ENCODE measurements at regions not wholly inside any gene's neighbourhood (a gene's known extent, or its start where the extent isn't known, plus 50 kb on each side); places are given as distances from the start of the nearest gene placed in this dataset.

DNA sequence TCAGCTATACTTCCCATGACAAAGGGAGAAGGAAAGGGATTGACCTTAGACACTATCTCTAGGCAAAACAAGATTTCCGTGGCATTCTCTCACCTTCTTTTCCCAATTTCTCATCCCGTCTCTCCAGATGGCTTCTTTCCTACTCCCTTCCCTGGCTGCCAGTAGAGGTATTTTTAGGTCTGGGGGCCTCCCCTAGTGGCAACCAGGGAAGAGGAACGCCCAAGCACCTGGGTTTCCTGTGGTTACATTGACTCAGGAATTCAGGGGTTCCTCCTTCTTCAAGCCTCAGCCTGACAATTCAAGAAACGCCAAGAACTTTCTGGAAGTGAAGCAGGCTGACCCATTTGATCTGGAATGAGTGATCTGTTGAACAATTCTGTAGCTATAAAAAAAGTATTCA lies 111.5 kb upstream of the OSMR start:
- TF ChIP-seq, protein P1, sequence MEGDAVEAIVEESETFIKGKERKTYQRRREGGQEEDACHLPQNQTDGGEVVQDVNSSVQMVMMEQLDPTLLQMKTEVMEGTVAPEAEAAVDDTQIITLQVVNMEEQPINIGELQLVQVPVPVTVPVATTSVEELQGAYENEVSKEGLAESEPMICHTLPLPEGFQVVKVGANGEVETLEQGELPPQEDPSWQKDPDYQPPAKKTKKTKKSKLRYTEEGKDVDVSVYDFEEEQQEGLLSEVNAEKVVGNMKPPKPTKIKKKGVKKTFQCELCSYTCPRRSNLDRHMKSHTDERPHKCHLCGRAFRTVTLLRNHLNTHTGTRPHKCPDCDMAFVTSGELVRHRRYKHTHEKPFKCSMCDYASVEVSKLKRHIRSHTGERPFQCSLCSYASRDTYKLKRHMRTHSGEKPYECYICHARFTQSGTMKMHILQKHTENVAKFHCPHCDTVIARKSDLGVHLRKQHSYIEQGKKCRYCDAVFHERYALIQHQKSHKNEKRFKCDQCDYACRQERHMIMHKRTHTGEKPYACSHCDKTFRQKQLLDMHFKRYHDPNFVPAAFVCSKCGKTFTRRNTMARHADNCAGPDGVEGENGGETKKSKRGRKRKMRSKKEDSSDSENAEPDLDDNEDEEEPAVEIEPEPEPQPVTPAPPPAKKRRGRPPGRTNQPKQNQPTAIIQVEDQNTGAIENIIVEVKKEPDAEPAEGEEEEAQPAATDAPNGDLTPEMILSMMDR (IDR thresholded peaks at IDR 0.05; ENCODE audit: low read depth, low read length) = no peak
- TF ChIP-seq POLR2A (IDR thresholded peaks at IDR 0.05; ENCODE audit: extremely low read depth, insufficient read length) = no peak

All from NB4 (cell line).